ENCODE measurements at regions not wholly inside any gene's neighbourhood (a gene's known extent, or its start where the extent isn't known, plus 50 kb on each side); places are given as distances from the start of the nearest gene placed in this dataset.

DNA sequence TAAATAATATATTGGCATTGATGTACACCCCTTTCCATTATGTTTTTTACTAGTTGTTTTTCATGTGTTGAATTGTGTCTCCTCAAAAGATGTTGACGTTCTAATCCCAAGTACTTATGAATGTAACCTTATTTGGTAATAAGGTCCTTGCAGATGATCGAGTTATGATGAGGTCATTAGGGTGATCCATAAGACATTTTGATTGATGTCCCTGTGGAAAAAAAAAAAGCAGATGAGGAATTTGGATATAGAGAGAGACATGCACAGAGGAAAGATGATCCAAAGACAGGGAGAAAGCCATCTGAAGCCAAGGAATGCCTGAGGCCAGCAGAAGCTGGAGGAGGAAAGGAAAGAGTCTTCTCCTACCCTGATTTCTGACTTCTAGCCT is 632.7 kb downstream of the TLR4 start:
- DNase-seq (ENCODE audit: low read depth) = no peak

DNA sequence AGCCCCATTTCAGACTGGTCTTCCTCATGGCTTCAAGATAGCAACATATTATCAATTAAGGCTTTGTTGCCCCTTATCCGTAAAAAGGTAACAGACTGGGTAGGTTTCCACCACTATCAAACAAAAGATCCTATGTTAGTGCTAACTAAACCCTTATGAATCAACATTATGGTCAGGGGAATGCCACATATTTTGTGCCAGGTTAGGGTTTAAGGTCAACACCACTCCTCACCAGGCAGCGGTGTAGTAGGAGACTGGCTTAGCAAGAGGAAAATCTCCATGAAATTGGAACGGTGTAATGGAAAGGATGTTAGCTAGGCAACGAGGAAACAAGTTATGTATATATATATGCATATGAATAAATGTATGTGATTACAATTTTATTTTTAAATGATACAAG is 655.8 kb downstream of the TLR4 start:
- TF ChIP-seq, protein P1, sequence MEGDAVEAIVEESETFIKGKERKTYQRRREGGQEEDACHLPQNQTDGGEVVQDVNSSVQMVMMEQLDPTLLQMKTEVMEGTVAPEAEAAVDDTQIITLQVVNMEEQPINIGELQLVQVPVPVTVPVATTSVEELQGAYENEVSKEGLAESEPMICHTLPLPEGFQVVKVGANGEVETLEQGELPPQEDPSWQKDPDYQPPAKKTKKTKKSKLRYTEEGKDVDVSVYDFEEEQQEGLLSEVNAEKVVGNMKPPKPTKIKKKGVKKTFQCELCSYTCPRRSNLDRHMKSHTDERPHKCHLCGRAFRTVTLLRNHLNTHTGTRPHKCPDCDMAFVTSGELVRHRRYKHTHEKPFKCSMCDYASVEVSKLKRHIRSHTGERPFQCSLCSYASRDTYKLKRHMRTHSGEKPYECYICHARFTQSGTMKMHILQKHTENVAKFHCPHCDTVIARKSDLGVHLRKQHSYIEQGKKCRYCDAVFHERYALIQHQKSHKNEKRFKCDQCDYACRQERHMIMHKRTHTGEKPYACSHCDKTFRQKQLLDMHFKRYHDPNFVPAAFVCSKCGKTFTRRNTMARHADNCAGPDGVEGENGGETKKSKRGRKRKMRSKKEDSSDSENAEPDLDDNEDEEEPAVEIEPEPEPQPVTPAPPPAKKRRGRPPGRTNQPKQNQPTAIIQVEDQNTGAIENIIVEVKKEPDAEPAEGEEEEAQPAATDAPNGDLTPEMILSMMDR (IDR thresholded peaks at IDR 0.05; ENCODE audit: low read depth, low read length, missing control alignments) = no peak
- no peak overlapping the region for H3K4me3 ChIP-seq (ENCODE audit: low read depth, low read length)
- no peak for DNase-seq (ENCODE audit: low read depth)

More for the DNA sequence above, 632.7 kb downstream of the TLR4 start:
- no peak overlapping the region for H3K4me3 ChIP-seq (ENCODE audit: low read depth, low read length)
- TF ChIP-seq, protein P1 (IDR thresholded peaks at IDR 0.05; ENCODE audit: low read depth, low read length, missing control alignments) = no peak

- TF ChIP-seq, protein P1 (IDR thresholded peaks at IDR 0.05; ENCODE audit: low read depth, low read length, missing control alignments) = no peak
- no peak for DNase-seq (ENCODE audit: low read depth)
- H3K4me3 ChIP-seq (ENCODE audit: low read depth, low read length) = no peak overlapping the region
Measured at GRCh38 chr9:118362123-118362522, 657.9 kb downstream of the TLR4 start.

DNA sequence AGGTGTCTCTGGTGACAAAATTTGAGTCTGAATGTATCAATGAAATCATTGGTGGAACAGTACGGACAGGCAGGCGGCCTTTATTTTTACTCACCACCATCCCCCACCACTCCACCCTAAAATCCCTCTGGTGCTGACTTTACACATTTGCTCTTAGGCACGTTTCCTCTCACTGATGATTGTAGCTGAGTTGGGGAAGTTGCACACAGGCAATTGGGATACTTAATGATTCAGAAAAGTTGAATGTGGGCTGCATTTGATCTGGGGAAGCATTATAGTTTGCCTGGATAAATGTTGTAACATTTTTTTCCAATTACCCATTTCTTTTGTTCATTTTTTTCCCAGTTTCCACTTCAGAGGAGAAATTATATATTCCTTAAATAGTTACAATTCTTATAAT is 658.4 kb downstream of the TLR4 start:
- no peak for DNase-seq (ENCODE audit: low read depth)
- no peak overlapping the region for H3K4me3 ChIP-seq (ENCODE audit: low read depth, low read length)
- TF ChIP-seq, protein P1 (IDR thresholded peaks at IDR 0.05; ENCODE audit: low read depth, low read length, missing control alignments) = no peak

- DNase-seq (ENCODE audit: low read depth) = no peak
- TF ChIP-seq, protein P1 (IDR thresholded peaks at IDR 0.05; ENCODE audit: low read depth, low read length, missing control alignments) = no peak
- no peak overlapping the region for H3K4me3 ChIP-seq (ENCODE audit: low read depth, low read length)
Measured at GRCh38 chr9:118364266-118365106, 660.3 kb downstream of the TLR4 start.

- TF ChIP-seq, protein P1 (IDR thresholded peaks at IDR 0.05; ENCODE audit: low read depth, low read length, missing control alignments) = no peak
- no peak overlapping the region for H3K4me3 ChIP-seq (ENCODE audit: low read depth, low read length)
- no peak for DNase-seq (ENCODE audit: low read depth)
Measured at GRCh38 chr9:118366228-118366627, 662.0 kb downstream of the TLR4 start.

DNA sequence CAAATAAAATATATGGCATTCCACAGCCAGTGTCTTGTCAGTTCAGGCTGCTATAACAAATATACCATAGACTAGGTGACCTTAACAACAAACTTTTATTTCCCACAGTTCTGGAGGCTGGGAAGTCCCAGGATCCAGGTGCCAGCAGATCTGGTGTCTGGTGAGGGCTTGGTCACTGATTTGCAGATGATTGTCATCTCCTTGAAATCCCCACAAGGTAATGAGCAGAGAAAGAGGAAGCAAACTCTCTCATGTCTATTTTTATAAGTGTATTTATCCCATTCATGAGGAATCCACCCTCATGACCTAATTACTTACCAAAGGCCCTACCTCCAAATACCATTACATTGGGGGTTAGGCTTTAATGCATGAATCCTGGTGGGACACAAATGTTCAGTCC is 663.2 kb downstream of the TLR4 start:
- DNase-seq (ENCODE audit: low read depth) = no peak
- TF ChIP-seq, protein P1 (IDR thresholded peaks at IDR 0.05; ENCODE audit: low read depth, low read length, missing control alignments) = no peak
- no peak overlapping the region for H3K4me3 ChIP-seq (ENCODE audit: low read depth, low read length)
